Neural cell (in vitro differentiated cells): ENCODE measurements at regions not wholly inside any gene's neighbourhood (a gene's known extent, or its start where the extent isn't known, plus 50 kb on each side); places are given as distances from the start of the nearest gene placed in this dataset.

Source experiments
- H2AFZ ChIP-seq: fragments of 200-600, 300-800 bp; sonication (generic), shearing (Covaris generic); 2 replicates; pipeline ENCODE4 v1.6.0; 2014; ENCODE audit warnings: low read depth, mild to moderate bottlenecking, antibody characterized with exemption, low read length, moderate library complexity
- H3F3A ChIP-seq: fragments of 200-600 bp; shearing (Covaris generic); 2 replicates; pipeline ENCODE4 v1.6.1; 2016; ENCODE audit warnings: mild to moderate bottlenecking, moderate library complexity, mixed read lengths, antibody characterized with exemption, low read length; ENCODE audit not compliant: insufficient read depth, poor library complexity, severe bottlenecking
- H3K27ac ChIP-seq: fragments of 200-600, 300-800 bp; sonication (generic), shearing (Covaris generic); 2 replicates; pipeline ENCODE4 v1.5.1; 2014; ENCODE audit warnings: mild to moderate bottlenecking, low read length, moderate library complexity
- H3K27me3 ChIP-seq: fragments of 300-800, 200-600 bp; sonication (generic), shearing (Covaris generic); 2 replicates; pipeline ENCODE4 v1.6.0; 2014; ENCODE audit warnings: mild to moderate bottlenecking, low read depth, low read length, moderate library complexity; ENCODE audit not compliant: insufficient read depth
- H3K36me3 ChIP-seq: fragments of 300-800, 200-600 bp; sonication (generic), shearing (Covaris generic); 2 replicates; pipeline ENCODE4 v1.5.1; 2014; ENCODE audit warnings: mild to moderate bottlenecking, antibody characterized with exemption, low read length, moderate library complexity; ENCODE audit not compliant: insufficient read depth
- H3K4me2 ChIP-seq: fragments of 300-800, 200-600 bp; sonication (generic), shearing (Covaris generic); 2 replicates; pipeline ENCODE4 v1.6.0; 2014; ENCODE audit warnings: mild to moderate bottlenecking, low read length
- H3K4me3 ChIP-seq: fragments of 300-800, 200-600 bp; sonication (generic), shearing (Covaris generic); 2 replicates; pipeline ENCODE4 v1.5.1; 2014; ENCODE audit warnings: mild to moderate bottlenecking, low read length, moderate library complexity
- H3K79me2 ChIP-seq: fragments of 200-600 bp; shearing (Covaris generic); replicated peaks from 2 replicates; pipeline ENCODE4 v1.6.0; 2014; ENCODE audit warnings: mild to moderate bottlenecking, low read length, moderate library complexity; ENCODE audit not compliant: insufficient read depth
- H3K9ac ChIP-seq: fragments of 300-800, 200-600 bp; sonication (generic), shearing (Covaris generic); 2 replicates; pipeline ENCODE4 v1.6.1; 2016; ENCODE audit warnings: mild to moderate bottlenecking, low read length, mixed read lengths
- H3K9me2 ChIP-seq: fragments of 200-600 bp; shearing (Covaris generic); 2 replicates; pipeline ENCODE4 v1.6.1; 2016; ENCODE audit warnings: mild to moderate bottlenecking, low read length, mixed read lengths; ENCODE audit not compliant: insufficient read depth
- H3K9me3 ChIP-seq: fragments of 200-600, 300-800 bp; sonication (generic), shearing (Covaris generic); 2 replicates; pipeline ENCODE4 v1.6.1; 2016; ENCODE audit warnings: mild to moderate bottlenecking, mixed run types, low read length, moderate library complexity, mixed read lengths
- H4K20me1 ChIP-seq: fragments of 200-600 bp; shearing (Covaris generic); 2 replicates; pipeline ENCODE4 v1.6.1; 2016; ENCODE audit warnings: mild to moderate bottlenecking, mixed run types; ENCODE audit not compliant: insufficient read depth
- EP300 ChIP-seq: fragments of 450-650 bp; conservative IDR thresholded peaks from 2 replicates; pipeline ENCODE4 v1.6.1; 2014; ENCODE audit warnings: antibody characterized with exemption, mild to moderate bottlenecking, moderate library complexity; ENCODE audit not compliant: poor library complexity, severe bottlenecking
- EZH2 ChIP-seq: fragments of 200-600, 300-800 bp; shearing (Covaris generic), sonication (generic); IDR thresholded peaks from 2 replicates; pipeline ENCODE4 v1.6.1; 2014; ENCODE audit warnings: antibody characterized with exemption, low read length, borderline replicate concordance, mild to moderate bottlenecking; ENCODE audit not compliant: insufficient read depth, poor library complexity, severe bottlenecking
- MXI1 ChIP-seq: fragments of 450-650 bp; conservative IDR thresholded peaks from 2 replicates; pipeline ENCODE4 v1.6.1; 2014; ENCODE audit warnings: antibody characterized with exemption, mild to moderate bottlenecking; ENCODE audit not compliant: poor library complexity, severe bottlenecking
- POLR2AphosphoS5 ChIP-seq: IDR thresholded peaks from 2 replicates; pipeline ENCODE4 v1.6.1; 2012
- RAD21 ChIP-seq: fragments of 450-650 bp; conservative IDR thresholded peaks from 2 replicates; pipeline ENCODE4 v1.6.1; 2014; ENCODE audit warnings: antibody characterized with exemption, mild to moderate bottlenecking, moderate library complexity
- SMC3 ChIP-seq: fragments of 450-650 bp; conservative IDR thresholded peaks from 2 replicates; pipeline ENCODE4 v1.6.1; 2014; ENCODE audit warnings: antibody characterized with exemption, mild to moderate bottlenecking, moderate library complexity; ENCODE audit not compliant: poor library complexity
- TAF1 ChIP-seq: IDR thresholded peaks from 2 replicates; pipeline ENCODE4 v1.6.1; 2012; ENCODE audit warnings: low read depth
- TF ChIP-seq, protein P1 (sequence below): IDR thresholded peaks from 2 replicates; pipeline ENCODE4 v1.6.1; 2012; ENCODE audit warnings: borderline replicate concordance
- TF ChIP-seq, protein P2 (sequence below): fragments of 450-650 bp; IDR thresholded peaks from 2 replicates; pipeline ENCODE4 v1.5.1; 2014; ENCODE audit warnings: antibody characterized with exemption, mild to moderate bottlenecking, moderate library complexity; ENCODE audit not compliant: poor library complexity, severe bottlenecking

DNA sequence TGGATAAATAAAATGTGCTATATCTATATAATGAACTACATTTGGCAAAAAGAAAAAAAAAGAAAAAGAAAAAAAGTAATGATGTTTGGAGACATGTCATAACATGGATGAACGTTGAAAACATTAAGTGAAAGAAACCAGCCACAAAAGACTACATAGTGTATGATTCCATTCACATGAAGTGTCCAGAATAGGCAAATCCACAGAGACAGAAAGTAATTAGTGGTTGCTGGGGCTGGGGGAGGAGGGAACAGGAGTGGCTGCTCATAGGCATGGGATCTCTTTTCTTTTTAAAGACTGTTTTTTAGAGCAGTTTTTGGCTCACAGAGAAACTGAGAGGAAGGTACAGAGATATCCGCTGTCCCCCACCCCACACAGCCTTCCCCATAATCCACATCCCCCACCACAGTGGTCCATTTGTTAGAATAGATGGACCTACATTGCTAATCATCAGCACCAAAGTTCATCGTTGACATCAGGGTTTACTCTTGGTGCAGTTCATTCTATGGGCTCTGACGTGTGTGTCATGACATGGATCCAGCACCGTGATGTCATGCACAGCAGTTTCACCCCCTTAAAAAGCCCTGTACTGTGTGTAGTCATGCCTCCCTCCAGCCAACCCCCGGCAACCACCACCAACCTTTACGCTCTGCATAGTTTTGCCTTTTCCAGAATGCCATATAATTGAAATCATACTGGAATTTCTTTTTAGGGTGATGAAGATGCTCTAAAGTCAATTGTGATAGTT, 240.9 kb upstream of the RREB1 start:
- Histone ChIP-seq H3F3A (no peaks in the 10 kb centered on the region), H4K20me1 (no peaks in the 10 kb centered on the region), H3K4me2 (no peak overlapping the region), H3K9me2 (no peaks in the 10 kb centered on the region), H3K9me3 (peaks cover 5% of the 10 kb centered on the region), H3K27me3 (no peaks in the 10 kb centered on the region), H3K36me3 (no peaks in the 10 kb centered on the region), H3K79me2 (no peaks in the 10 kb centered on the region), H3K4me3 (no peak overlapping the region), H3K9ac (no peak overlapping the region), H3K27ac (no peak overlapping the region), H2AFZ (no peak overlapping the region)
- TF ChIP-seq EZH2 = no peak
- no peak for TF ChIP-seq SMC3
- TF ChIP-seq MXI1 = no peak
- TF ChIP-seq, protein P1, sequence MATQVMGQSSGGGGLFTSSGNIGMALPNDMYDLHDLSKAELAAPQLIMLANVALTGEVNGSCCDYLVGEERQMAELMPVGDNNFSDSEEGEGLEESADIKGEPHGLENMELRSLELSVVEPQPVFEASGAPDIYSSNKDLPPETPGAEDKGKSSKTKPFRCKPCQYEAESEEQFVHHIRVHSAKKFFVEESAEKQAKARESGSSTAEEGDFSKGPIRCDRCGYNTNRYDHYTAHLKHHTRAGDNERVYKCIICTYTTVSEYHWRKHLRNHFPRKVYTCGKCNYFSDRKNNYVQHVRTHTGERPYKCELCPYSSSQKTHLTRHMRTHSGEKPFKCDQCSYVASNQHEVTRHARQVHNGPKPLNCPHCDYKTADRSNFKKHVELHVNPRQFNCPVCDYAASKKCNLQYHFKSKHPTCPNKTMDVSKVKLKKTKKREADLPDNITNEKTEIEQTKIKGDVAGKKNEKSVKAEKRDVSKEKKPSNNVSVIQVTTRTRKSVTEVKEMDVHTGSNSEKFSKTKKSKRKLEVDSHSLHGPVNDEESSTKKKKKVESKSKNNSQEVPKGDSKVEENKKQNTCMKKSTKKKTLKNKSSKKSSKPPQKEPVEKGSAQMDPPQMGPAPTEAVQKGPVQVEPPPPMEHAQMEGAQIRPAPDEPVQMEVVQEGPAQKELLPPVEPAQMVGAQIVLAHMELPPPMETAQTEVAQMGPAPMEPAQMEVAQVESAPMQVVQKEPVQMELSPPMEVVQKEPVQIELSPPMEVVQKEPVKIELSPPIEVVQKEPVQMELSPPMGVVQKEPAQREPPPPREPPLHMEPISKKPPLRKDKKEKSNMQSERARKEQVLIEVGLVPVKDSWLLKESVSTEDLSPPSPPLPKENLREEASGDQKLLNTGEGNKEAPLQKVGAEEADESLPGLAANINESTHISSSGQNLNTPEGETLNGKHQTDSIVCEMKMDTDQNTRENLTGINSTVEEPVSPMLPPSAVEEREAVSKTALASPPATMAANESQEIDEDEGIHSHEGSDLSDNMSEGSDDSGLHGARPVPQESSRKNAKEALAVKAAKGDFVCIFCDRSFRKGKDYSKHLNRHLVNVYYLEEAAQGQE = no peak
- TF ChIP-seq TAF1 = no peak
- no peak for TF ChIP-seq EP300
- TF ChIP-seq RAD21 = no peak
- no peak for TF ChIP-seq POLR2AphosphoS5
- TF ChIP-seq, protein P2, sequence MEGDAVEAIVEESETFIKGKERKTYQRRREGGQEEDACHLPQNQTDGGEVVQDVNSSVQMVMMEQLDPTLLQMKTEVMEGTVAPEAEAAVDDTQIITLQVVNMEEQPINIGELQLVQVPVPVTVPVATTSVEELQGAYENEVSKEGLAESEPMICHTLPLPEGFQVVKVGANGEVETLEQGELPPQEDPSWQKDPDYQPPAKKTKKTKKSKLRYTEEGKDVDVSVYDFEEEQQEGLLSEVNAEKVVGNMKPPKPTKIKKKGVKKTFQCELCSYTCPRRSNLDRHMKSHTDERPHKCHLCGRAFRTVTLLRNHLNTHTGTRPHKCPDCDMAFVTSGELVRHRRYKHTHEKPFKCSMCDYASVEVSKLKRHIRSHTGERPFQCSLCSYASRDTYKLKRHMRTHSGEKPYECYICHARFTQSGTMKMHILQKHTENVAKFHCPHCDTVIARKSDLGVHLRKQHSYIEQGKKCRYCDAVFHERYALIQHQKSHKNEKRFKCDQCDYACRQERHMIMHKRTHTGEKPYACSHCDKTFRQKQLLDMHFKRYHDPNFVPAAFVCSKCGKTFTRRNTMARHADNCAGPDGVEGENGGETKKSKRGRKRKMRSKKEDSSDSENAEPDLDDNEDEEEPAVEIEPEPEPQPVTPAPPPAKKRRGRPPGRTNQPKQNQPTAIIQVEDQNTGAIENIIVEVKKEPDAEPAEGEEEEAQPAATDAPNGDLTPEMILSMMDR = no peak

DNA sequence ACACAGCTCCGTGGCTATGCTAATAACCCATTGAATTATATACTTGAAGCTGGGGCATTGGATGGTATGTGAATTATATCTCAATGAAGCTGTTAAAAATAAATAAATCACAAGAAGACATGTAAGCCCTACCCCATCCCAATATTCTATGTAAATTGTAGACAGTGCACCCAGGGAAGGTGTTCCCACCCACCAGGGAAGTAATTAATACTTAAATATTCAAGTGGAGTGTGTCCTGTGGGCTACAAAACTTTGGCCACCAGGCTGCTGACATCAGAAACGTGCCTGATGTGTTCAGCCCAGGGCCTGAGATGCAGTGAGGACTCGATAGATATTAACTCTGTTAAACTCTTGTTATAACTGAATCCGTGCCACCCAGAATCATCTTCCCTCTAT, 240.4 kb upstream of the RREB1 start:
- H4K20me1 ChIP-seq = no peaks in the 10 kb centered on the region
- H3K9me2 ChIP-seq = no peaks in the 10 kb centered on the region
- H2AFZ ChIP-seq = no peak overlapping the region
- H3F3A ChIP-seq = no peaks in the 10 kb centered on the region
- H3K79me2 ChIP-seq = no peaks in the 10 kb centered on the region
- no peak overlapping the region for H3K4me3 ChIP-seq
- no peak overlapping the region for H3K27ac ChIP-seq
- H3K27me3 ChIP-seq = no peaks in the 10 kb centered on the region
- H3K9ac ChIP-seq = no peak overlapping the region
- H3K4me2 ChIP-seq = no peak overlapping the region
- H3K9me3 ChIP-seq = peaks cover 5% of the 10 kb centered on the region
- H3K36me3 ChIP-seq = no peaks in the 10 kb centered on the region
- TF ChIP-seq, protein P1 = no peak
